ENCODE measurements at regions not wholly inside any gene's neighbourhood (a gene's known extent, or its start where the extent isn't known, plus 50 kb on each side); places are given as distances from the start of the nearest gene placed in this dataset.

DNA sequence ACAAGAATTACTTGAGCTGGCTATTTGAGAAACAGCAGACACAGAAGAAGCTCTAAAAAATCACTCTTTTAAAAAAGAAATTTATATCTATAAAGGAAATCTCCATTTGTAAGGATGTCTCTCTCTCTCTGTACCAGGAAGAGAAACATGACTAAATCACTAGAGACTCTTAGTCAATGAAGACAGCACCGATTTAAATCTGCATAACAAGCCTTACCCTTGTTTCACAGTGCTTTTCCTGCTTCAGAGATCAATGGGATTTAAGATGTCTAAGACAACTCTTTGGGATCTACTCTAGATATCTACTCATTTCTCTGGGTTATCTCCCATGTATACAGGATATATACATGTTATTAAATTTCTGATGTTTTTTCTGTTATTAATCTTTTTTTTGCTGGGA is 359.2 kb upstream of the RND3 start:
- TF ChIP-seq POLR2A (IDR thresholded peaks at IDR 0.05) (no peak), CTCF (IDR thresholded peaks at IDR 0.05) (no peak)
- Histone ChIP-seq H3K36me3 (no peaks in the 10 kb centered on the region), H3K4me3 (no peak overlapping the region), H3K27me3 (no peaks in the 10 kb centered on the region), H3K9me3 (no peaks in the 10 kb centered on the region), H3K4me1 (no peaks in the 10 kb centered on the region), H3K27ac (no peak overlapping the region)
- DNase-seq: no peak
- intact Hi-C loops (cut with DNase I): no loop called here
- WGBS, 2 donors: 63 to 81% methylated on average over 1 of the region's 1 CpG

GRCh38 chr2:150832686-150833085 is 345.2 kb upstream of the RND3 start:
- no peaks in the 10 kb centered on the region for H3K27me3 ChIP-seq
- H3K4me3 ChIP-seq: no peak overlapping the region
- no peaks in the 10 kb centered on the region for H3K9me3 ChIP-seq
- no peak overlapping the region for H3K27ac ChIP-seq
- no peaks in the 10 kb centered on the region for H3K36me3 ChIP-seq
- no peak for TF ChIP-seq POLR2A (IDR thresholded peaks at IDR 0.05)
- TF ChIP-seq CTCF (IDR thresholded peaks at IDR 0.05): no peak
- H3K4me1 ChIP-seq: no peaks in the 10 kb centered on the region
- DNase-seq: no peak
- intact Hi-C loops (cut with DNase I): no loop called here
- 53 to 86% methylated on average over 1 to 2 of the region's 2 CpGs for WGBS, 2 donors

DNA sequence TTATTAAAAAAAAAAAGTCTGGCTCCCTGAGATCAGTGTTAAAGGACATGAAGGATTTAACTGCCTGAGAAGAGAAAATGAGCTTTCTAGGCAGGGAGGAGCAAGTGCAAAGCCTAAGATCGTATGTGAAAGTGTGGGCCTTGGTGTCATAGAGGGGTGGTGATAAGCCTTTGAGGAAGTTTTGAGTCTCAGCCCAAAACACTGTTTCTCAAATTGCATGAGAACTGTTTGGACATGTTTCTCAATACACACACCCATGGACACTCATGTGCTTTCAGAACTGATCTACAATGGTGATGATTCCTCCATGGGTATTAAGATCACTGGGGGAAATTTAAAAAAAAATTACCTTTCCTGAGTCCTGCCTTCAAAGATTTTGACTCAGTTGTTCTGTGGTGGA is 336.7 kb upstream of the RND3 start:
- intact Hi-C loops (cut with DNase I): no loop called here
- DNase-seq: no peak
- 0% methylated on average over 1 of the region's 1 CpG for WGBS, 2 donors
- H3K36me3 ChIP-seq: no peaks in the 10 kb centered on the region
- H3K4me3 ChIP-seq: no peak overlapping the region
- H3K4me1 ChIP-seq: no peaks in the 10 kb centered on the region
- H3K27me3 ChIP-seq: no peaks in the 10 kb centered on the region
- no peak overlapping the region for H3K27ac ChIP-seq
- TF ChIP-seq POLR2A (IDR thresholded peaks at IDR 0.05): no peak
- TF ChIP-seq CTCF (IDR thresholded peaks at IDR 0.05): no peak
- no peaks in the 10 kb centered on the region for H3K9me3 ChIP-seq

GRCh38 chr2:150817422-150817821 is 330.0 kb upstream of the RND3 start:
- DNase-seq: no peak
- no peak for TF ChIP-seq POLR2A (IDR thresholded peaks at IDR 0.05)
- TF ChIP-seq CTCF (IDR thresholded peaks at IDR 0.05): no peak

DNA sequence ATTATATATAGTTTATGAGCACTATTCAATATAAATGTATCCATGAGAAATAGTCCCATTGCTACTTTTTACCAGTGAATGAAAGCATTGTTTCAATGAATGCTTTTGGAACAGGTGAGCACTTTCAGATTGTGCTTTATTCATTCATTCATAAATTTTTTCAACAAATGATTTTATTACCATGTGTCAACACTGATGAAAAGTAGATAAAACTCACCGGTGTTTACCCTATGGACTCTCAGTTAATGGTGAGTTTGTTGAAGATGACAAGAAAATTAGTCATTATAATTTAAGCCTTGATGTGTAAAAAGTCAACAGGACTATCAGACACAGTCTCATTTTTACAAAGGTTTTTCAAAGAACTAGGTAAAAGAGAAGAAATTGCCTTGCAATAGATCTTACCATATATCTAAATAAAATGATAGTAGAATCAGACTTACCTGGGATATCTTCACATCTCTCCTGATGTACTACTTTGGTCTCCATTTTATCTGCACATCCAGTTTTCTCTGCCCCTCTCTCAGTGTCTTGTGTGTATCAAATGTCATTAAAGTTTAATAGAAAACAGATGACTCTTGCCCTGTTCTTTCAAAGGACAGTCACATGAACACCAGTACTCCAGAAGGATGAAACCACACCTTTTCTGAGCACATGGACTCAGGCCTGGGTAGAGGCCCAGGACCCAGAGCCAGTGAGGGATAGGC is 325.3 kb upstream of the RND3 start:
- peaks cover 0 to 17% (median 3%) of the 10 kb centered on the region in 3 donors for H3K4me1 ChIP-seq
- no peak for DNase-seq
- TF ChIP-seq POLR2A (IDR thresholded peaks at IDR 0.05) (no peak), CTCF (IDR thresholded peaks at IDR 0.05) (no peak)
- intact Hi-C loops (cut with DNase I): no loop called here
- no peaks in the 10 kb centered on the region for H3K9me3 ChIP-seq
- H3K27ac ChIP-seq: no peak overlapping the region
- H3K27me3 ChIP-seq: no peaks in the 10 kb centered on the region
- WGBS, 2 donors: 80 to 83% methylated on average over 1 of the region's 1 CpG
- H3K36me3 ChIP-seq: no peaks in the 10 kb centered on the region
- H3K4me3 ChIP-seq: no peak overlapping the region

More at GRCh38 chr2:150817422-150817821, 330.0 kb upstream of the RND3 start:
- Histone ChIP-seq H3K4me3 (no peak overlapping the region), H3K4me1 (no peaks in the 10 kb centered on the region), H3K27me3 (no peaks in the 10 kb centered on the region), H3K9me3 (no peaks in the 10 kb centered on the region), H3K27ac (no peak overlapping the region), H3K36me3 (no peaks in the 10 kb centered on the region)
- intact Hi-C loops (cut with DNase I): no loop called here
- WGBS, 2 donors: 91 to 93% methylated on average over 2 of the region's 2 CpGs

Data from esophagus squamous epithelium (tissue), 5 donors.